SK-N-SH (cell line): ENCODE measurements at regions not wholly inside any gene's neighbourhood (a gene's known extent, or its start where the extent isn't known, plus 50 kb on each side); places are given as distances from the start of the nearest gene placed in this dataset.

Experiments used
- EZH2phosphoT487 ChIP-seq: fragments of 200-600 bp; sonication (generic); IDR thresholded peaks from 2 replicates; pipeline ENCODE4 v1.6.1; 2017; ENCODE audit warnings: low read depth, mixed run types, mild to moderate bottlenecking, antibody characterized with exemption, moderate library complexity, borderline replicate concordance
- GABPA ChIP-seq: IDR thresholded peaks from 2 replicates; pipeline ENCODE4 v1.4.0; 2012; ENCODE audit warnings: low read depth, mild to moderate bottlenecking
- JUND ChIP-seq: IDR thresholded peaks from 2 replicates; pipeline ENCODE4 v1.4.0; 2012
- REST ChIP-seq: IDR thresholded peaks from 2 replicates; pipeline ENCODE4 v1.6.1; 2012; ENCODE audit warnings: mild to moderate bottlenecking, low read depth, low read length, moderate library complexity
- SIN3A ChIP-seq: IDR thresholded peaks from 2 replicates; pipeline ENCODE4 v1.6.1; 2012; ENCODE audit warnings: low read depth, mild to moderate bottlenecking, low read length, moderate library complexity, borderline replicate concordance
- TF ChIP-seq, protein P1 (sequence below): fragments of 200-600 bp; sonication (generic); IDR thresholded peaks from 2 replicates; pipeline ENCODE4 v1.6.1; 2017; ENCODE audit warnings: antibody characterized with exemption, mild to moderate bottlenecking, moderate library complexity

DNA sequence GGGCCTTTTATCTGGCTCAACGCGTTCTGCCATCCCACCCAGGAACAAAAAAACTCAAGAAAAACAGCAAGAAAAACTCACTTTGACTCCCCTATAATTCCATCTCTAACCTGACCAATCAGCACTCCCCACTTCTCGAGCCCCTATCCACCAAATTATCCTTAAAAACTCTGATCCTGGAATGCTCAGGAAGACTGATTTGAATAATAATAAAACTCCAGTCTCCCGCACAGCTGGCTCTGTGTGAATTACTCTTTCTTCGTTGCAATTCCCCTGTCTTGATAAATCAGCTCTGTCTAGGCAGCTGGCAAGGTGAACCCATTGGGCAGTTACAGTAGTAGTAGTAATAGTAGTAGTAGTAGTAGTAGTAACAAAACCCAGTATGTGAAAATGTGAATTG, 165.7 kb upstream of the CASK start:
- TF ChIP-seq JUND: no peak
- no peak for TF ChIP-seq GABPA
- no peak for TF ChIP-seq EZH2phosphoT487
- no peak for TF ChIP-seq REST
- TF ChIP-seq, protein P1, sequence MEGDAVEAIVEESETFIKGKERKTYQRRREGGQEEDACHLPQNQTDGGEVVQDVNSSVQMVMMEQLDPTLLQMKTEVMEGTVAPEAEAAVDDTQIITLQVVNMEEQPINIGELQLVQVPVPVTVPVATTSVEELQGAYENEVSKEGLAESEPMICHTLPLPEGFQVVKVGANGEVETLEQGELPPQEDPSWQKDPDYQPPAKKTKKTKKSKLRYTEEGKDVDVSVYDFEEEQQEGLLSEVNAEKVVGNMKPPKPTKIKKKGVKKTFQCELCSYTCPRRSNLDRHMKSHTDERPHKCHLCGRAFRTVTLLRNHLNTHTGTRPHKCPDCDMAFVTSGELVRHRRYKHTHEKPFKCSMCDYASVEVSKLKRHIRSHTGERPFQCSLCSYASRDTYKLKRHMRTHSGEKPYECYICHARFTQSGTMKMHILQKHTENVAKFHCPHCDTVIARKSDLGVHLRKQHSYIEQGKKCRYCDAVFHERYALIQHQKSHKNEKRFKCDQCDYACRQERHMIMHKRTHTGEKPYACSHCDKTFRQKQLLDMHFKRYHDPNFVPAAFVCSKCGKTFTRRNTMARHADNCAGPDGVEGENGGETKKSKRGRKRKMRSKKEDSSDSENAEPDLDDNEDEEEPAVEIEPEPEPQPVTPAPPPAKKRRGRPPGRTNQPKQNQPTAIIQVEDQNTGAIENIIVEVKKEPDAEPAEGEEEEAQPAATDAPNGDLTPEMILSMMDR: no peak
- TF ChIP-seq SIN3A: no peak
